Bone marrow (tissue), 2 donors: ENCODE measurements at regions not wholly inside any gene's neighbourhood (a gene's known extent, or its start where the extent isn't known, plus 50 kb on each side); places are given as distances from the start of the nearest gene placed in this dataset.
"Not testable (repeated sequence)": the region's sequence is repeated elsewhere in the genome, so short reads cannot be mapped to it uniquely, and the experiment has no call there.

Experiments
- DNase-seq, 2 donors: peaks; one replicate each; lab custom pipeline; 2025; lab: John Stamatoyannopoulos, UW

DNA sequence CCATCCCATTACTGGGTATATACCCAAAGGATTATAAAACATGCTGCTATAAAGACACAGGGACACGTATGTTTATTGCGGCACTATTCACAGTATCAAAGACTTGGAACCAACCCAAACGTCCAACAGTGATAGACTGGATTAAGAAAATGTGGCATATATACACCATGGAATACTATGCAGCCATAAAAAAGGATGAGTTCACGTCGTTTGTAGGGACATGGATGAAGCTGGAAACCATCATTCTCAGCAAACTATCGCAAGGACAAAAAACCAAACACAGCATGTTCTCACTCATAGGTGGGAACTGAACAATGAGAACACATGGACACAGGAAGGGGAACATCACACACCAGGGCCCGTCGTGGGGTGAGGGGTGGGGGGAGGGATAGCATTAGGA lies 106.1 kb downstream of the CHD1L start:
- DNase-seq = not testable (repeated sequence)

- no peak for DNase-seq
Measured at GRCh38 chr1:147349533-147349932, 107.0 kb downstream of the CHD1L start.

DNA sequence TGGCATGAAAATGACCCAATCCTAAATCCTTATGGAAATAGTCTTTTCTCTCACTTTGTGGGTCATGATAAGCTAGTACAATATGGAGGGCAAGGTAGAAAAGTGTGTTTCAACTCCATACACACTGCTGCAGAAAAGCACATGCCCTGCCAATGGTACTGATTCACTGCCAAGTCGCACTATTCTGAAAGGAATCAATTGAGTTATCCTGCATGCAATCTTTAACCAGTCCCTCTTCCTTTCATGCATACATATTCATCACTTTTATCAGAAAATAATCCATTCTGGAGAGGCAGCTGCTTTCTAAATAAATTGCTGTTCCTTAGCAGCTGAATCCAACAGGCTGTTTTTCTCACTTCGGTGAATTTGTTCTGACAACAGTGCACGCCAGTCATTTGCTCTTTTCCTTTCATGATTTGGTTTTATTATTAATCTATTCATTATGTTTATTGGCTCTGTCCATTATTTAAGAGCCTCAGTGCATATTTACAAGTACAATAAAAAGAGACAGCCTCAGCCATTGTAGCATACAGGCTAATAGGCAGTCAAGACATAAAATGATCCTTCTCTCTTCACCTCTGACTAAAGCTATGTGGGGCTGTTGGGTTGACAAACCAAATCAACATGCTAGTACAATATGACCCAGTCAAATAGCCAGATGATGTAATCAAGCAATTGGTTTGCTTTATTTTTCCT lies 108.8 kb downstream of the CHD1L start:
- DNase-seq = no peak

DNA sequence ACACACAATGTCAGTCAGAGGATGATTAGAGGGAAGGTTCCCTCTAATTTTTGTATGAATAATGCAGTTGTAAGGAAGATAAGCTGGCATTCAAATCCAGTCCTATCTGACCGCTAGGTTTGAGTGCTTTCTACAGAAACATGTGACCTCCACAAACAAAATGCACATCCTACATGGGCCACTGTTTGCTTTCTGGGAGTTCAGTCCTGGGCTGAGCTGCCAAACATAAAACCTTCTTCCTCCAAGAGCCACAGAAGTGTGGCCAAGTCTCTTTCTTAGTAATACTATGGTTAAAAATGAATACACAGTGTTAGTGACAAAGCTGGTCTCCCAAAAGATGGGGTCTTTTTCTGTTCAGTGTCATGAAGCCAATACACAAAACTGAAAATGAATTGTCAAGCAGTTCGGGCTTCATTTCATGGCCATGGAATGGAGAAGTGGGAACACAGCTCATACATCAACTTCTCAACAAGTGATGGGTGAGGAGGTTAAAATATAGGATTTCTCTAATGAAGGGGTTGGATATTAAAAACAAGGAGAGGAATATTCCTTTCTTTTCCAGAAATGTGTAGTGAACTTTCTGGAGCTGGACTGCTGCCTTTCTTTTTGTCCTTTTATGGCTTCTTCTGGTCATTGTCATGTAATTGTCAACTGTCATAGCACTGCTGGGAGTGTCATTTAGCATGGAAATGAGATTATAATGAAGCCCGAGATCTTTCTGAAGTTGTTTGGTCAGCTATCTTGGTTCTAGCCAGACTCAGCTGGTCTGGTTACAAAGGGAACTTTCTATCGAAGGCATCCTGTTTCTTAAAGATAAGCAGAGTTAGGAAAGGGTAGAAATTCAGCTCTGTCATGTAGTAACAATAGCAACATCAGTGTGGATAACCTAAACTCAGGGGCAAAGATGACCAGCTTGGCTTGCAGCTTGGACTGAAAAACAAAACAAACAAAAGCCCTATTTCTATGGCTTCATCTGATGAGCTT lies 135.1 kb downstream of the CHD1L start:
- DNase-seq = no peak

DNA sequence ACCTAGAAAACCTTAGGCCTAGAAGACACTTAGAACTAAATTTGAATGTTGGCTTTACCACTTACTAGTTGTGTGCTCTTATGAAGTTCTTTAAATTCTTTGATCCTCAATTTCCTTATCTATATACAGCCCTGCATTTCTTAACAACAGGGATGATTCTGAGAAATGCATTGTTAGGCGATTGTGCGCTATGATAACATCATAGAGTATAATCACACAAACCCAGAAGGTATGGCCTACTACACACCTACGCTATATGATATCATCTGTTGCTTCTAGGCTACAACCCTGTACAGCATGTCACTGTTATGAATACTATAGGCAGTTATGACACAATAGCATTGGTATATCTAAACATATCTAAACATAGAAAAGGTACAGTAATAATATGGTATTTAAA lies 137.4 kb downstream of the CHD1L start:
- DNase-seq = no peak

- DNase-seq = no peak
Measured at GRCh38 chr1:147384804-147385203, 142.3 kb downstream of the CHD1L start.

- DNase-seq = no peak
Measured at GRCh38 chr1:147388969-147389368, 146.5 kb downstream of the CHD1L start.

GRCh38 chr1:147389532-147390184 lies 147.2 kb downstream of the CHD1L start:
- DNase-seq = peak in 1 of 2 donors; percentile 24

DNA sequence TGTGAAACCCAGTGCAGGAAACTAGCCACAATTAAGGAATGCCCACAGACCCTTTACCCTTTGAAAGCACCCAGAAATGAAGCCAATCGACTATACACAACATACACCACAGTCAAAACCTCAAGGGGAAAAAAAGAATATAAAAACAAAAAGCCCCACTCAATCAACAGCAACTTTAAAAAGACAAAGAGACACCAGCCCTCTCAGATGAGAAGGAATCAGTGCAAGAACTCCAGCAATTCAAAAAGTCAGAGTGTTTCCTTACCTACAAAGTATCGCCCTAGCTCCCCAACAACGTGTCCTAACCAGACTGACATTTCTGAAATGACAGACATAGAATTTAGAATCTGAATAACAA lies 147.7 kb downstream of the CHD1L start:
- DNase-seq = no peak

DNA sequence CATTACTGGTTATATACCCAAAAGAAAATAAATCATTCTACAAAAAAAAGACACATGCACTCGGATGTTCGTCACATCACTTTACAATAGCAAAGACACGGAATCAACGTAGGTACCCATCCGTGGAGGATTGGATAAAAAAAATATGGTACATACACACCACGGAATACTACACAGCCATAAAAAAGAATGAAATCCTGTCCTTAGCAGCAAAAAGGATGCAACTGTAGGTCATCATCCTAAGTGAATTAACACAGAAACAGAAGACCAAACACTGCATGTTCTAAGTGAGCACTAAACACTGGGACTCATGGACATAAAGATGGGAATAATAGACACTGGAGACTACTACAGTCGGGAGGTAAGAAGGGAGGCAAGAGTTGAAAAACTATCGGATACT lies 148.6 kb downstream of the CHD1L start:
- no peak for DNase-seq

DNA sequence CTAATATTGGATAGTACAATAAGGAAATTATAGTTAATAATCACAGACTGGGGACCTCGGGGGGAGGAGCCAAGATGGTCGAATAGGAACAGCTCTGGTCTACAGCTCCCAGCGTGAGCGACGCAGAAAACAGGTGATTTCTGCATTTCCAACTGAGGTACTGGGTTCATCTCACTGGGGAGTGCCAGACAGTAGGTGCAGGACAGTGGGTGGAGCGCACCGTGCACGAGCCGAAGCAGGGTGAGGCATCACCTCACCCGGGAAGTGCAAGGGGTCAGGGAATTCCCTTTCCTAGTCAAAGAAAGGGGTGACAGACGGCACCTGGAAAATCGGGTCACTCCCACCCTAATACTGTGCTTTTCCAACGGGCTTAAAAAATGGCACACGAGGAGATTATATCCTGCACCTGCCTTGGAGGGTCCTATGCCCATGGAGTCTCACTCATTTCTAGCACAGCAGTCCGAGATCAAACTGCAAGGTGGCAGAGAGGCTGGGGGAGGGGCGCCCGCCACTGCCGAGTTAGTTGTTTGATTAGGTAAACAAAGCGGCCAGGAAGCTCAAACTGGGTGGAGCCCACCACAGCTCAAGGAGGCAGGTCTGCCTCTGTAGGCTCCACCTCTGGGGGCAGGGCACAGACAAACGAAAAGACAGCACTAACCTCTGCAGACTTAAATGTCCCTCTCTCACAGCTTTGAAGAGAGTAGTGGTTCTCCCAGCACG lies 138.8 kb upstream of the BCL9 start:
- DNase-seq = not testable (repeated sequence)

DNA sequence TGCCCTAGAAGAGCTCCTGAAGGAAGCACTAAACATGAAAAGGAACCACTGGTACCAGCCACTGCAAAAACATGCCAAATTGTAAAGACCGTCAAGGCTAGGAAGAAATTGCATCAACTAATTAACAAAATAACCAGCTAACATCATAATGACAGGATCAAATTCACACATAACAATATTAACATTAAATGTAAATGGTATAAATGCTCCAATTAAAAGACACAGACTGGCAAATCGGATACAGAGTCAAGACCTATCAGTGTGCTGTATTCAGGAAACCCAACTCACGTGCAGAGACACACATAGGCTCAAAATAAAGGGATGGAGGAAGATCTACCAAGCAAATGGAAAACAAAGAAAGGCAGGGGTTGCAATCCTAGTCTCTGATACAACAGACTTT lies 137.0 kb upstream of the BCL9 start:
- not testable (repeated sequence) for DNase-seq

DNA sequence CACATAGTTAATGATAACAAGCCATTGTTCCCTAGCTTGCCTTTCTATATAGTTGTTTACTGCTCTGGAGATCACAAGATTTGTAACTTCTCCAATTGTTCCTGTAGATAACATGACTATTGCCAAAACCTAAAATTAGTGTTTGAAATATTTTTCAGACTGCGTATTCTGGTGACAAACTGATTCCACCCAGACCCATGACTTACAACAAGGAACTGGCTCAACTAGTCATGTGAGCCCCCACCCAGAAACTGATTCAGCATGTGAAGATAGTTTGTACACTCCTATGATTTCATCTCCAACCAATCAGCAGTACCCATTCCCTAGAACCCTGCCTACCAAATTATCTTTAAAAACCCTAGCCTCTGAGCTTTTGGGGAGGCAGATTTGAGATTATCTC lies 131.4 kb upstream of the BCL9 start:
- no peak for DNase-seq

DNA sequence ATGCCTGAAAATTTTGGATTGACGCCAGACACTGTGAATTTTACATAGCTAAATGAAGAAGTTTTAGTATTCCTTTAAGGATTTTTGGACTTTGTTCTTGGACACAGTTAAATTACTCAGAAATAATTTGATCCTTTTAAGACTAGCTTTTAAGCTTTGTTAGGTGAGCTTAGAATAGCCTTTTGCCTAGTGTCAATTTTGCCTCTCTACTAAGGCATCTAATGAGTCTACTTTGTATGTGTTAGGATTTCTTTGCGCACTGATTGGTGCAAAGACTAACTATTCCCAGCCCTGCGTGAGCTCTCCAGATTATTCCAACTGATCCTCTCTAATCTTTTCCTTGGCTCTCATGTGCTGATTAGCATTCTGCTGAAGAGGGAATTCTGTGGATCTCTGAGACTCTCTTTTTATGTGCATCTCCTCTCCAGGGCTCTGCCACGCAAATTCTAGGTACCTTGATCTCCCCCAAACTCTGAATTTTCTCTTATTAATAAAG lies 128.1 kb upstream of the BCL9 start:
- no peak for DNase-seq

- no peak for DNase-seq
Measured at GRCh38 chr1:147414505-147415163, 126.7 kb upstream of the BCL9 start.

- DNase-seq = no peak
Measured at GRCh38 chr1:147417024-147417423, 124.3 kb upstream of the BCL9 start.

DNA sequence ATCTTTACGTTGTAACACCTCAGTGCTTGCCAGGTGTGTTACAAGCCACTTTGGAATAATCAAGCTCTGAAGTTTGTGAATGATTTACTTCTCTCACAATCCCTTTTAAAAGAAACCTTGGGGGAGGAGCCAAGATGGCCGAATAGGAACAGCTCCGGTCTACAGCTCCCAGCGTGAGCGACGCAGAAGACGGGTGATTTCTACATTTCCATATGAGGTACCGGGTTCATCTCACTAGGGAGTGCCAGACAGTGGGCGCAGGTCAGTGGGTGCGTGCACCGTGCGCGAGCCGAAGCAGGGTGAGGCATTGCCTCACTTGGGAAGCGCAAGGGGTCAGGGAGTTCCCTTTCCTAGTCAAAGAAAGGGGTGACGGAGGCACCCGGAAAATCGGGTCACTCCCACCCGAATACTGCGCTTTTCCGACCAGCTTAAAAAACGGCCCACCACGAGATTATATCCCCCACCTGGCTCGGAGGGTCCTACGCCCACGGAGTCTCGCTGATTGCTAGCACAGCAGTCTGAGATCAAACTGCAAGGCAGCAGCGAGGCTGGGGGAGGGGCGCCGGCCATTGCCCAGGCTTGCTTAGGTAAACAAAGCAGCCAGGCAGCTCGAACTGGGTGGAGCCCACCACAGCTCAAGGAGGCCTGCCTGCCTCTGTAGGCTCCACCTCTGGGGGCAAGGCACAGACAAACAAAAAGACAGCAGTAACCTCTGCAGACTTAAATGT lies 118.0 kb upstream of the BCL9 start:
- not testable (repeated sequence) for DNase-seq

- DNase-seq = no peak
Measured at GRCh38 chr1:147434921-147435320, 106.4 kb upstream of the BCL9 start.

DNA sequence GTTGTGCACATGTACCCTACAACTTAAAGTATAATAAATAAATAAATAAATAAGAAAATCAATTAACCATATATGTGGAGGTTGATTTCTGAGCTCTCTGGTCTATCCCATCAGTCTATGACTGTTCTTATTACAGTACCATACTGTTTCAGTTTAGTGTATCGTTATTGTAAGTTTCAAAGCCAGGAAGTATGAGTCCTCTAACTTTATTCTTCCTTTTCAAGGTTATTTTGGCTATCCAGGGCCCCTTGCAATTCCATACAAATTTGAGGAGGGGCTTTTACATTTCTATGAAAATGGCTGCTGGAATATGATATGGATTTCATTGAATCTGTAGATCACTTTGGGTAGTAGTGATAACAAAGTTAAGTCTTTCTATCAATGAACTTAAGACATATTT lies 96.9 kb upstream of the BCL9 start:
- DNase-seq = no peak

DNA sequence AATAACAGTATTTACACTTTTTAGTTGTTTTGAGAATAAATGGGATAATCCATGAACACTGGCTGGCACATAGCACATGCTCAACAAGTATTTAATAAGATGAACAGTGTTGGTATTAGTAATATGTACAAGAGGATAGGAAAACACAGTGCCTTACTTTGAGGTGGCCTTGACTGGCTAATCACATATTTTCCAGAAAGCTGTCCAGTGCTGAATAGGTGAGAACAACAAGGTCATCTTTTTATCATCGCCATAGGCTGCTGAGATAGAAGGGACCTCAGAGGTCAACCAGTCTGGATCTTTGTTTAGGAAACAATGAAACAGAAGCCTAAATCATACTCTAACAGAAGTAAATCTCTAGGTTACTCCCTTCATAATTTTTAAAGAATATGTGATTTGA lies 89.7 kb upstream of the BCL9 start:
- no peak for DNase-seq

- DNase-seq = no peak
Measured at GRCh38 chr1:147452809-147453208, 88.5 kb upstream of the BCL9 start.
